ENCODE measurements at regions not wholly inside any gene's neighbourhood (a gene's known extent, or its start where the extent isn't known, plus 50 kb on each side); places are given as distances from the start of the nearest gene placed in this dataset.

DNA sequence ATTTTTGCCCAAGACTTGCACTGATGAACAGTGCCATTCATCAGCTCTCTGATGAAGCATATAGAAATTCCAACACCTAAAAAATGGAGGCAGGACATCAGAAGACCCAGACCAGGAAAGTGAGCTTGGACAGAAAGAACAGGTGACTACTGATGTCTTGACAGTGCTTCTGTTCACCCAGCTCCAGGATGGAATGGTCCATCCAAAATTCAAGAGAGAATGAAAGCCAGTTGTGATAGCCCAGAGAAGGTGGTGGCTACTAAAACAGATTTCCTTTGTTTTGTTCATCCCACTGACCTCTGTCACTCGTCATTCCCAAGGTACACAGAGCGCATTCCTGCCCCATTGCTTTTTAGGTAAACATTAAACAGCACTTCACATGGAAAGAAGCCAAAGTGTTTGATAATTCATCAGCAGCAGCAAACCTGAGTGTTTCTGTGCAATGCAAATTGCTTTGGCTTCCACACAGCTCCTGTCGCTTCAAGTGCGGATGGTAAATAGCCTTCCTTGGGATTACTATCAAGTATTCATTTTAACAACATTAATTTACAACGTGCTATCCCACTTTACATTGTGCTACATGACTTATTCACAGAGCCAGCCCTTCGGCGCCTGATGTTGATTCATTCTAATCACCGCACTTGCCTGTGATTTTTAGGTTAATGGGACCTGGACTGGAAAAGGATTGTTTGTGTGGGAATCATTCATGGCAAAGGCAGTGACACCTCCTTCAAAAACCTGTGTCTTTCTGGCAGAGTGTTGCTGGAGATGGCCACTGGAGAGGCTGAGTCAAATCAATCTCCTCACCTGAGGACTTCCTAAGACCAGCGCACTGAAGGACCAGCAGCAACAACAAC, 65.1 kb upstream of the TOX3 start (continued):
- TF ChIP-seq, protein P1, sequence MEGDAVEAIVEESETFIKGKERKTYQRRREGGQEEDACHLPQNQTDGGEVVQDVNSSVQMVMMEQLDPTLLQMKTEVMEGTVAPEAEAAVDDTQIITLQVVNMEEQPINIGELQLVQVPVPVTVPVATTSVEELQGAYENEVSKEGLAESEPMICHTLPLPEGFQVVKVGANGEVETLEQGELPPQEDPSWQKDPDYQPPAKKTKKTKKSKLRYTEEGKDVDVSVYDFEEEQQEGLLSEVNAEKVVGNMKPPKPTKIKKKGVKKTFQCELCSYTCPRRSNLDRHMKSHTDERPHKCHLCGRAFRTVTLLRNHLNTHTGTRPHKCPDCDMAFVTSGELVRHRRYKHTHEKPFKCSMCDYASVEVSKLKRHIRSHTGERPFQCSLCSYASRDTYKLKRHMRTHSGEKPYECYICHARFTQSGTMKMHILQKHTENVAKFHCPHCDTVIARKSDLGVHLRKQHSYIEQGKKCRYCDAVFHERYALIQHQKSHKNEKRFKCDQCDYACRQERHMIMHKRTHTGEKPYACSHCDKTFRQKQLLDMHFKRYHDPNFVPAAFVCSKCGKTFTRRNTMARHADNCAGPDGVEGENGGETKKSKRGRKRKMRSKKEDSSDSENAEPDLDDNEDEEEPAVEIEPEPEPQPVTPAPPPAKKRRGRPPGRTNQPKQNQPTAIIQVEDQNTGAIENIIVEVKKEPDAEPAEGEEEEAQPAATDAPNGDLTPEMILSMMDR (CRISPR knock-in tag; IDR thresholded peaks at IDR 0.05): no peak
- TF ChIP-seq ZNF891 (CRISPR knock-in tag; IDR thresholded peaks at IDR 0.05) (no peak), ZNF207 (IDR thresholded peaks at IDR 0.05; ENCODE audit: borderline replicate concordance) (no peak), RXRB (CRISPR knock-in tag; IDR thresholded peaks at IDR 0.05; ENCODE audit: borderline replicate concordance) (peak; percentile 94), NFIC (IDR thresholded peaks at IDR 0.05; ENCODE audit: low read length) (peak; percentile 94), FIP1L1 (IDR thresholded peaks at IDR 0.05; ENCODE audit: borderline replicate concordance, insufficient read depth, low read depth, low read length) (no peak), ZFX (CRISPR knock-in tag; IDR thresholded peaks at IDR 0.05; ENCODE audit: low read depth) (peak; percentile 53; the same call in 1 of the 2 replicates), HDAC2 (CRISPR knock-in tag; IDR thresholded peaks at IDR 0.05) (peak; percentile 98), ZNF484 (CRISPR knock-in tag; IDR thresholded peaks at IDR 0.05; ENCODE audit: borderline replicate concordance, low read depth) (no peak), ZNF713 (CRISPR knock-in tag; IDR thresholded peaks at IDR 0.05) (0 out of 2 replicates have a peak, but pooled peaks have one; percentile 39), ZNF556 (CRISPR knock-in tag; IDR thresholded peaks at IDR 0.05; ENCODE audit: borderline replicate concordance) (peak; percentile 95; the same call in 1 of the 2 replicates), ZNF160 (CRISPR knock-in tag; IDR thresholded peaks at IDR 0.05) (0 out of 2 replicates have a peak, but pooled peaks have one; percentile 47), KDM5B (CRISPR knock-in tag; IDR thresholded peaks at IDR 0.05; ENCODE audit: borderline replicate concordance) (no peak), ZZZ3 (CRISPR knock-in tag; IDR thresholded peaks at IDR 0.05; ENCODE audit: borderline replicate concordance) (0 out of 2 replicates have a peak, but pooled peaks have one; percentile 44), ZSCAN31 (CRISPR knock-in tag; IDR thresholded peaks at IDR 0.05; ENCODE audit: low read depth) (peak; percentile 96), CCAR2 (optimal IDR thresholded peaks at IDR 0.05; ENCODE audit: low read depth, low read length) (peak; percentile 10), ZBTB7B (CRISPR knock-in tag; IDR thresholded peaks at IDR 0.05) (peak; percentile 87), ZNF615 (CRISPR knock-in tag; IDR thresholded peaks at IDR 0.05; ENCODE audit: borderline replicate concordance) (peak; percentile 65; the same call in 1 of the 2 replicates), ZNF737 (CRISPR knock-in tag; IDR thresholded peaks at IDR 0.05; ENCODE audit: borderline replicate concordance) (no peak), BORCS8-MEF2B (CRISPR knock-in tag; IDR thresholded peaks at IDR 0.05) (peak; percentile 63; the same call in 1 of the 2 replicates), SIN3B (IDR thresholded peaks at IDR 0.05; ENCODE audit: low read length) (peak; percentile 46; the same call in 1 of the 2 replicates)
- TF ChIP-seq, protein P2, sequence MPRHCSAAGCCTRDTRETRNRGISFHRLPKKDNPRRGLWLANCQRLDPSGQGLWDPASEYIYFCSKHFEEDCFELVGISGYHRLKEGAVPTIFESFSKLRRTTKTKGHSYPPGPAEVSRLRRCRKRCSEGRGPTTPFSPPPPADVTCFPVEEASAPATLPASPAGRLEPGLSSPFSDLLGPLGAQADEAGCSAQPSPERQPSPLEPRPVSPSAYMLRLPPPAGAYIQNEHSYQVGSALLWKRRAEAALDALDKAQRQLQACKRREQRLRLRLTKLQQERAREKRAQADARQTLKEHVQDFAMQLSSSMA (CRISPR knock-in tag; IDR thresholded peaks at IDR 0.05): no peak
- TF ChIP-seq, protein P3, sequence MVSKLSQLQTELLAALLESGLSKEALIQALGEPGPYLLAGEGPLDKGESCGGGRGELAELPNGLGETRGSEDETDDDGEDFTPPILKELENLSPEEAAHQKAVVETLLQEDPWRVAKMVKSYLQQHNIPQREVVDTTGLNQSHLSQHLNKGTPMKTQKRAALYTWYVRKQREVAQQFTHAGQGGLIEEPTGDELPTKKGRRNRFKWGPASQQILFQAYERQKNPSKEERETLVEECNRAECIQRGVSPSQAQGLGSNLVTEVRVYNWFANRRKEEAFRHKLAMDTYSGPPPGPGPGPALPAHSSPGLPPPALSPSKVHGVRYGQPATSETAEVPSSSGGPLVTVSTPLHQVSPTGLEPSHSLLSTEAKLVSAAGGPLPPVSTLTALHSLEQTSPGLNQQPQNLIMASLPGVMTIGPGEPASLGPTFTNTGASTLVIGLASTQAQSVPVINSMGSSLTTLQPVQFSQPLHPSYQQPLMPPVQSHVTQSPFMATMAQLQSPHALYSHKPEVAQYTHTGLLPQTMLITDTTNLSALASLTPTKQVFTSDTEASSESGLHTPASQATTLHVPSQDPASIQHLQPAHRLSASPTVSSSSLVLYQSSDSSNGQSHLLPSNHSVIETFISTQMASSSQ (IDR thresholded peaks at IDR 0.05; ENCODE audit: low read depth): peak; percentile 99
- TF ChIP-seq, protein P3 (CRISPR knock-in tag; IDR thresholded peaks at IDR 0.05; ENCODE audit: borderline replicate concordance): peak; percentile 100
